CD8-positive, alpha-beta memory T cell (primary cell): ENCODE measurements at regions not wholly inside any gene's neighbourhood (a gene's known extent, or its start where the extent isn't known, plus 50 kb on each side); places are given as distances from the start of the nearest gene placed in this dataset.
A peak's percentile ranks its signal among the peaks of the same experiment; 100 is the strongest.

ENCODE experiments used
- CTCF ChIA-PET: fragments of 350-600 bp; sonication (Branson Sonifier 250); formaldehyde crosslinking; loops from one replicate; lab custom pipeline; 2021; ENCODE audit warnings: antibody characterized with exemption; lab: Charles Lee
- POLR2A ChIA-PET: fragments of 350-600 bp; sonication (Branson Sonifier 250); formaldehyde crosslinking; loops from one replicate; lab custom pipeline; 2021; ENCODE audit warnings: antibody characterized with exemption; lab: Charles Lee
- DNase-seq, 5 donors: peaks; one replicate each; pipeline versions ENCODE4 v3.0.0 to v3.0.0-alpha.2; 2020 to 2022; ENCODE audit warnings: mixed read lengths in 1 of 5
- H3K27ac ChIP-seq: one replicate; pipeline ENCODE4 v1.7.0; 2013; ENCODE audit warnings: low read depth, mild to moderate bottlenecking, low read length, moderate library complexity
- H3K27me3 ChIP-seq: 2 replicates; pipeline ENCODE4 v1.7.0; 2013; ENCODE audit warnings: low read length, mild to moderate bottlenecking; ENCODE audit not compliant: insufficient read depth, poor library complexity, severe bottlenecking
- H3K36me3 ChIP-seq: 2 replicates; pipeline ENCODE4 v1.7.0; 2013; ENCODE audit warnings: mild to moderate bottlenecking, low read length, moderate library complexity; ENCODE audit not compliant: insufficient read depth
- H3K4me1 ChIP-seq: 2 replicates; pipeline ENCODE4 v1.7.0; 2013; ENCODE audit warnings: mild to moderate bottlenecking, low read length, moderate library complexity; ENCODE audit not compliant: insufficient read depth
- H3K4me3 ChIP-seq: 2 replicates; pipeline ENCODE4 v1.7.0; 2013; ENCODE audit warnings: mild to moderate bottlenecking, low read length
- H3K9me3 ChIP-seq: 2 replicates; pipeline ENCODE4 v1.7.0; 2013; ENCODE audit warnings: mild to moderate bottlenecking, low read length
- H3K27ac Mint-ChIP-seq, 8 donors: one replicate each; pipeline ENCODE4 v1.8.0; 2020 to 2021; ENCODE audit warnings: mixed read lengths in 8 of 8, mild to moderate bottlenecking in 6 of 8, inconsistent platforms in 3 of 8, moderate library complexity in 3 of 8
- H3K27me3 Mint-ChIP-seq, 2 donors: one replicate each; pipeline ENCODE4 v1.8.0; 2020 to 2021; ENCODE audit warnings: mixed read lengths in 2 of 2, mild to moderate bottlenecking in 1 of 2, moderate library complexity in 1 of 2
- H3K36me3 Mint-ChIP-seq, 3 donors: one replicate each; pipeline ENCODE4 v1.8.0; 2020 to 2021; ENCODE audit warnings: mixed read lengths in 3 of 3, inconsistent platforms in 1 of 3, mild to moderate bottlenecking in 1 of 3
- H3K4me1 Mint-ChIP-seq, 3 donors: one replicate each; pipeline ENCODE4 v1.8.0; 2020 to 2021; ENCODE audit warnings: mixed read lengths in 3 of 3, inconsistent platforms in 1 of 3, mild to moderate bottlenecking in 1 of 3
- H3K4me3 Mint-ChIP-seq, 7 donors: one replicate each; pipeline ENCODE4 v1.8.0; 2020 to 2021; ENCODE audit warnings: mixed read lengths in 7 of 7, mild to moderate bottlenecking in 6 of 7, moderate library complexity in 4 of 7, inconsistent platforms in 2 of 7
- H3K9me3 Mint-ChIP-seq, 5 donors: one replicate each; pipeline ENCODE4 v1.8.0; 2020 to 2022; ENCODE audit warnings: mixed read lengths in 5 of 5, mild to moderate bottlenecking in 3 of 5, moderate library complexity in 2 of 5, inconsistent platforms in 1 of 5

GRCh38 chr10:43809211-43809930 is 160.7 kb upstream of the ZNF32 start:
- Histone ChIP-seq H3K27ac (no peak overlapping the region), H3K9me3 (no peaks in the 10 kb centered on the region), H3K4me3 (no peak overlapping the region), H3K27me3 (no peaks in the 10 kb centered on the region), H3K4me1 (peaks cover 16% of the 10 kb centered on the region), H3K36me3 (no peaks in the 10 kb centered on the region)
- Mint-ChIP-seq H3K4me3 (no peak overlapping the region), H3K9me3 (no peaks in the 10 kb centered on the region), H3K4me1 (peaks cover 18 to 46% (median 42%) of the 10 kb centered on the region in 3 donors), H3K27ac (peak overlapping the region in 1 of 8 donors; percentile 25), H3K27me3 (no peaks in the 10 kb centered on the region), H3K36me3 (no peaks in the 10 kb centered on the region)
- no peak for DNase-seq
- POLR2A ChIA-PET: no interaction called here
- CTCF ChIA-PET: no interaction called here

GRCh38 chr10:43808136-43808535 is 159.5 kb upstream of the ZNF32 start:
- Histone ChIP-seq H3K4me3 (no peak overlapping the region), H3K9me3 (no peaks in the 10 kb centered on the region), H3K36me3 (no peaks in the 10 kb centered on the region), H3K27ac (no peak overlapping the region), H3K4me1 (peaks cover 16% of the 10 kb centered on the region), H3K27me3 (no peaks in the 10 kb centered on the region)
- Mint-ChIP-seq H3K4me1 (peaks cover 18 to 46% (median 39%) of the 10 kb centered on the region in 3 donors), H3K9me3 (no peaks in the 10 kb centered on the region), H3K27ac (peak overlapping the region in 6 of 8 donors; percentile 30 to 85 (median 70)), H3K4me3 (peak overlapping the region in 6 of 7 donors; percentile 28 to 60 (median 48)), H3K36me3 (no peaks in the 10 kb centered on the region), H3K27me3 (no peaks in the 10 kb centered on the region)
- POLR2A ChIA-PET: no interaction called here
- CTCF ChIA-PET: no interaction called here
- DNase-seq: no peak

- no peak overlapping the region for H3K4me3 Mint-ChIP-seq
- H3K27me3 ChIP-seq: no peaks in the 10 kb centered on the region
- CTCF ChIA-PET: no interaction called here
- peaks cover 18 to 46% (median 40%) of the 10 kb centered on the region in 3 donors for H3K4me1 Mint-ChIP-seq
- H3K4me1 ChIP-seq: peaks cover 16% of the 10 kb centered on the region
- POLR2A ChIA-PET: no interaction called here
- H3K36me3 Mint-ChIP-seq: no peaks in the 10 kb centered on the region
- DNase-seq: no peak
- H3K9me3 Mint-ChIP-seq: no peaks in the 10 kb centered on the region
- no peaks in the 10 kb centered on the region for H3K36me3 ChIP-seq
- H3K27ac ChIP-seq: no peak overlapping the region
- H3K4me3 ChIP-seq: no peak overlapping the region
- no peaks in the 10 kb centered on the region for H3K27me3 Mint-ChIP-seq
- no peaks in the 10 kb centered on the region for H3K9me3 ChIP-seq
- H3K27ac Mint-ChIP-seq: peak overlapping the region in 4 of 8 donors; percentile 45 to 84 (median 73)
These were observed 158.4 kb upstream of the ZNF32 start for GRCh38 chr10:43806831-43807640.

- Mint-ChIP-seq H3K4me3 (no peak overlapping the region), H3K36me3 (peaks cover 0 to 2% (median 0%) of the 10 kb centered on the region in 3 donors), H3K9me3 (no peaks in the 10 kb centered on the region), H3K4me1 (peaks cover 15 to 42% (median 21%) of the 10 kb centered on the region in 3 donors), H3K27me3 (peaks cover 7 to 9% of the 10 kb centered on the region in 2 donors), H3K27ac (no peak overlapping the region)
- ChIA-PET POLR2A (no interaction called here), CTCF (no interaction called here)
- no peak for DNase-seq
- Histone ChIP-seq H3K4me1 (peaks cover 16% of the 10 kb centered on the region), H3K9me3 (no peaks in the 10 kb centered on the region), H3K4me3 (no peak overlapping the region), H3K27ac (no peak overlapping the region), H3K27me3 (no peaks in the 10 kb centered on the region), H3K36me3 (no peaks in the 10 kb centered on the region)
These were observed 155.1 kb upstream of the ZNF32 start for GRCh38 chr10:43803791-43804190.

GRCh38 chr10:43802988-43803696 is 154.5 kb upstream of the ZNF32 start:
- no peaks in the 10 kb centered on the region for H3K27me3 ChIP-seq
- H3K36me3 ChIP-seq: no peaks in the 10 kb centered on the region
- Mint-ChIP-seq H3K4me1 (peaks cover 10 to 36% (median 16%) of the 10 kb centered on the region in 3 donors), H3K4me3 (no peak overlapping the region), H3K36me3 (peaks cover 0 to 2% (median 0%) of the 10 kb centered on the region in 3 donors), H3K9me3 (no peaks in the 10 kb centered on the region), H3K27ac (peak overlapping the region in 1 of 8 donors; percentile 75), H3K27me3 (peaks cover 8 to 9% of the 10 kb centered on the region in 2 donors)
- no peak overlapping the region for H3K4me3 ChIP-seq
- peaks cover 12% of the 10 kb centered on the region for H3K4me1 ChIP-seq
- H3K9me3 ChIP-seq: no peaks in the 10 kb centered on the region
- no peak for DNase-seq
- H3K27ac ChIP-seq: no peak overlapping the region
- POLR2A ChIA-PET: no interaction called here
- CTCF ChIA-PET: no interaction called here

- Histone ChIP-seq H3K9me3 (no peaks in the 10 kb centered on the region), H3K36me3 (no peaks in the 10 kb centered on the region), H3K4me3 (no peak overlapping the region), H3K27me3 (no peaks in the 10 kb centered on the region), H3K27ac (no peak overlapping the region), H3K4me1 (no peaks in the 10 kb centered on the region)
- Mint-ChIP-seq H3K4me1 (peaks cover 0 to 21% (median 7%) of the 10 kb centered on the region in 3 donors), H3K4me3 (no peak overlapping the region), H3K27ac (peak overlapping the region in 1 of 8 donors; percentile 44), H3K9me3 (no peaks in the 10 kb centered on the region), H3K36me3 (peaks cover 0 to 2% (median 0%) of the 10 kb centered on the region in 3 donors), H3K27me3 (peaks cover 8 to 9% of the 10 kb centered on the region in 2 donors)
- no peak for DNase-seq
- POLR2A ChIA-PET: no interaction called here
- CTCF ChIA-PET: no interaction called here
These were observed 152.9 kb upstream of the ZNF32 start for GRCh38 chr10:43801626-43802025.

- H3K4me3 ChIP-seq: no peak overlapping the region
These were observed 152.5 kb upstream of the ZNF32 start for GRCh38 chr10:43801140-43801539.

More at GRCh38 chr10:43801140-43801539, 152.5 kb upstream of the ZNF32 start:
- H3K36me3 ChIP-seq: no peaks in the 10 kb centered on the region
- H3K4me1 ChIP-seq: no peaks in the 10 kb centered on the region
- no peak for DNase-seq
- ChIA-PET POLR2A (no interaction called here), CTCF (no interaction called here)
- H3K36me3 Mint-ChIP-seq: peaks cover 0 to 2% (median 0%) of the 10 kb centered on the region in 3 donors
- H3K4me1 Mint-ChIP-seq: peaks cover 0 to 17% (median 3%) of the 10 kb centered on the region in 3 donors
- H3K27ac ChIP-seq: no peak overlapping the region
- H3K9me3 ChIP-seq: no peaks in the 10 kb centered on the region
- H3K27me3 Mint-ChIP-seq: peaks cover 8 to 9% of the 10 kb centered on the region in 2 donors
- H3K27ac Mint-ChIP-seq: peak overlapping the region in 1 of 8 donors; percentile 12
- H3K9me3 Mint-ChIP-seq: no peaks in the 10 kb centered on the region
- no peak overlapping the region for H3K4me3 Mint-ChIP-seq
- H3K27me3 ChIP-seq: no peaks in the 10 kb centered on the region
